SK-N-SH (cell line): ENCODE measurements at regions not wholly inside any gene's neighbourhood (a gene's known extent, or its start where the extent isn't known, plus 50 kb on each side); places are given as distances from the start of the nearest gene placed in this dataset.

ENCODE experiments used
- CTCF ChIA-PET: fragments of 300-600, 350-600 bp; formaldehyde crosslinking; extraction: SDS; loops from one replicate; lab custom pipeline; 2021; lab: Yijun Ruan, JAX
- POLR2A ChIA-PET: fragments of 350-600 bp; sonication (Branson Sonifier 250); formaldehyde crosslinking; extraction: SDS; loops from one replicate; lab custom pipeline; 2020; ENCODE audit warnings: antibody characterized with exemption, inconsistent platforms; lab: Yijun Ruan, JAX
- DNase-seq: peaks from one replicate; pipeline ENCODE4 v3.0.0; 2012
- H2AFZ ChIP-seq: fragments of 200-600 bp; sonication (generic); 2 replicates; pipeline ENCODE4 v1.8.1; 2016; ENCODE audit warnings: antibody characterized with exemption, mild to moderate bottlenecking, low read depth
- H3F3A ChIP-seq: fragments of 200-600 bp; sonication (generic); replicated peaks from 2 replicates; pipeline ENCODE3; 2016; ENCODE audit warnings: antibody characterized with exemption, mild to moderate bottlenecking; ENCODE audit not compliant: insufficient read depth
- H3K27ac ChIP-seq, 2 experiments: fragments of 200-500 bp in 1 of 2; fragments of 200-600 bp in 1 of 2; sonication (Bioruptor generic) in 1 of 2; sonication (generic), shearing (Covaris generic) in 1 of 2; 2 replicates each; pipeline versions ENCODE4 v1.5.1 to v1.6.1; 2014 to 2016; ENCODE audit warnings: low read depth in 2 of 2, inconsistent platforms in 1 of 2, low read length in 1 of 2, mild to moderate bottlenecking in 1 of 2, mixed read lengths in 1 of 2
- H3K27me3 ChIP-seq: fragments of 200-600 bp; sonication (generic), shearing (Covaris generic); 2 replicates; pipeline ENCODE4 v1.6.1; 2016; ENCODE audit warnings: mixed run types; ENCODE audit not compliant: insufficient read depth
- H3K36me3 ChIP-seq, 2 experiments: fragments of 200-500 bp in 1 of 2; fragments of 200-600 bp in 1 of 2; sonication (Bioruptor generic) in 1 of 2; sonication (generic) in 1 of 2; replicated peaks in 1 of 2; 2 replicates each; pipeline versions ENCODE3 to v1.5.1; 2014 to 2016; ENCODE audit warnings: low read length in 1 of 2, mild to moderate bottlenecking in 1 of 2; ENCODE audit not compliant: insufficient read depth in 2 of 2, control insufficient read depth in 1 of 2
- H3K4me1 ChIP-seq, 2 experiments: fragments of 200-500 bp in 1 of 2; fragments of 200-600 bp in 1 of 2; sonication (Bioruptor generic) in 1 of 2; sonication (generic), shearing (Covaris generic) in 1 of 2; 2 replicates each; pipeline versions ENCODE4 v1.5.1 to v1.6.1; 2014 to 2016; ENCODE audit warnings: low read depth in 1 of 2, low read length in 1 of 2, mixed run types in 1 of 2; ENCODE audit not compliant: insufficient read depth in 2 of 2, control insufficient read depth in 1 of 2
- H3K4me2 ChIP-seq: fragments of 200-600 bp; sonication (generic), shearing (Covaris generic); 2 replicates; pipeline ENCODE4 v1.6.1; 2017; ENCODE audit warnings: mixed run types
- H3K4me3 ChIP-seq, 2 experiments: fragments of 200-500 bp in 1 of 2; fragments of 200-600 bp in 1 of 2; sonication (Bioruptor generic) in 1 of 2; sonication (generic), shearing (Covaris generic) in 1 of 2; 2 replicates each; pipeline versions ENCODE4 v1.5.1 to v1.8.1; 2014 to 2016; ENCODE audit warnings: low read depth in 2 of 2, inconsistent platforms in 1 of 2, low read length in 1 of 2, mild to moderate bottlenecking in 1 of 2, mixed read lengths in 1 of 2, moderate library complexity in 1 of 2
- H3K79me2 ChIP-seq: fragments of 200-600 bp; sonication (generic); 2 replicates; pipeline ENCODE4 v1.8.1; 2017; ENCODE audit warnings: mild to moderate bottlenecking; ENCODE audit not compliant: insufficient read depth
- H3K9ac ChIP-seq: fragments of 200-600 bp; sonication (generic); 2 replicates; pipeline ENCODE4 v1.6.1; 2017; ENCODE audit warnings: mixed run types
- H3K9me2 ChIP-seq: fragments of 200-600 bp; sonication (generic); 2 replicates; pipeline ENCODE4 v1.6.1; 2017; ENCODE audit warnings: mixed run types
- H3K9me3 ChIP-seq: fragments of 200-600 bp; sonication (generic); 2 replicates; pipeline ENCODE4 v1.6.1; 2017; ENCODE audit warnings: mixed run types, mild to moderate bottlenecking, moderate library complexity
- H4K20me1 ChIP-seq: fragments of 200-600 bp; sonication (generic); 2 replicates; pipeline ENCODE4 v1.6.1; 2017; ENCODE audit warnings: mild to moderate bottlenecking, mixed run types; ENCODE audit not compliant: insufficient read depth
- CHD2 ChIP-seq: fragments of 150-350 bp; IDR thresholded peaks from 2 replicates; pipeline ENCODE4 v1.6.1; 2018; ENCODE audit warnings: low read length; ENCODE audit not compliant: partially characterized antibody
- CTCF ChIP-seq: fragments of 200-600 bp; sonication (generic); IDR thresholded peaks from 2 replicates; pipeline ENCODE4 v1.6.1; 2017; ENCODE audit warnings: antibody characterized with exemption, mild to moderate bottlenecking, moderate library complexity
- ELF1 ChIP-seq: IDR thresholded peaks from 2 replicates; pipeline ENCODE4 v1.4.0; 2012
- FOSL2 ChIP-seq: IDR thresholded peaks from 2 replicates; pipeline ENCODE4 v1.4.0; 2012; ENCODE audit warnings: low read depth, mild to moderate bottlenecking, moderate library complexity, borderline replicate concordance
- FOXJ3 ChIP-seq: sonication (generic); formaldehyde crosslinking; IDR thresholded peaks from 2 replicates; pipeline ENCODE4 v1.5.1; 2020; ENCODE audit warnings: mild to moderate bottlenecking, missing genetic modification reagents
- FOXM1 ChIP-seq: IDR thresholded peaks from 2 replicates; pipeline ENCODE4 v1.4.0; 2012; ENCODE audit warnings: low read depth, mild to moderate bottlenecking
- GATA2 ChIP-seq: sonication (generic); formaldehyde crosslinking; IDR thresholded peaks from 2 replicates; pipeline ENCODE4 v1.5.0; 2020; ENCODE audit warnings: mild to moderate bottlenecking, missing genetic modification reagents
- IRF3 ChIP-seq: fragments of 150-350 bp; IDR thresholded peaks from 2 replicates; pipeline ENCODE4 v1.6.1; 2016; ENCODE audit warnings: mild to moderate bottlenecking, low read depth, low read length
- MEF2A ChIP-seq: IDR thresholded peaks from 2 replicates; pipeline ENCODE4 v1.4.0; 2012; ENCODE audit warnings: low read depth, borderline replicate concordance
- NFIC ChIP-seq: IDR thresholded peaks from 2 replicates; pipeline ENCODE4 v1.4.0; 2012; ENCODE audit warnings: borderline replicate concordance
- PBX3 ChIP-seq: IDR thresholded peaks from 2 replicates; pipeline ENCODE4; 2012
- POLR2AphosphoS5 ChIP-seq: IDR thresholded peaks from 2 replicates; pipeline ENCODE4 v1.6.1; 2012; ENCODE audit warnings: low read depth, low read length
- RCOR1 ChIP-seq: fragments of 150-350 bp; IDR thresholded peaks from 2 replicates; pipeline ENCODE4 v1.6.1; 2017; ENCODE audit warnings: antibody characterized with exemption, low read length
- REST ChIP-seq: IDR thresholded peaks from 2 replicates; pipeline ENCODE4 v1.6.1; 2012; ENCODE audit warnings: mild to moderate bottlenecking, low read depth, low read length, moderate library complexity
- RXRA ChIP-seq: IDR thresholded peaks from 2 replicates; pipeline ENCODE4 v1.4.0; 2012; ENCODE audit warnings: low read depth, mild to moderate bottlenecking, borderline replicate concordance
- SMC3 ChIP-seq: IDR thresholded peaks from 2 replicates; pipeline ENCODE4 v1.6.1; 2012; ENCODE audit warnings: low read depth, low read length, improper control_type of control experiment
- USF1 ChIP-seq: IDR thresholded peaks from 2 replicates; pipeline ENCODE4 v1.4.0; 2012; ENCODE audit warnings: low read depth, borderline replicate concordance
- USF2 ChIP-seq: fragments of 150-350 bp; IDR thresholded peaks from 2 replicates; pipeline ENCODE4 v1.6.1; 2017; ENCODE audit warnings: antibody characterized with exemption, low read length, low read depth, borderline replicate concordance
- YY1 ChIP-seq: IDR thresholded peaks from 2 replicates; pipeline ENCODE4 v1.4.0; 2012; ENCODE audit warnings: low read depth, mild to moderate bottlenecking
- ZBTB33 ChIP-seq: IDR thresholded peaks from 2 replicates; pipeline ENCODE4 v1.4.0; 2012; ENCODE audit warnings: low read depth, borderline replicate concordance
- WGBS: methylation state at CpG from one replicate; pipeline ENCODE4 v1.1.6; 2017; ENCODE audit warnings: low lambda C conversion rate; 5-methylcytosine and 5-hydroxymethylcytosine counted together

GRCh38 chr5:51201708-51202107 is 181.5 kb upstream of the ISL1 start:
- ChIA-PET POLR2A (no interaction called here), CTCF (no interaction called here)
- Histone ChIP-seq H3K36me3 (no peaks in the 10 kb centered on the region), H3K27ac (no peak overlapping the region), H3K9me2 (no peaks in the 10 kb centered on the region), H3K9me3 (no peaks in the 10 kb centered on the region), H3K4me2 (no peak overlapping the region), H2AFZ (no peak overlapping the region), H3K9ac (no peak overlapping the region), H3K27me3 (no peaks in the 10 kb centered on the region), H3K79me2 (no peaks in the 10 kb centered on the region), H4K20me1 (no peaks in the 10 kb centered on the region), H3F3A (no peaks in the 10 kb centered on the region), H3K4me3 (no peak overlapping the region), H3K4me1 (peaks cover 0 to 8% of the 10 kb centered on the region in 2 experiments; a peak in 2 of 4 replicates)
- no peak for DNase-seq
- TF ChIP-seq RCOR1: no peak
- no peak for TF ChIP-seq USF1
- no peak for TF ChIP-seq USF2
- TF ChIP-seq MEF2A: no peak
- TF ChIP-seq GATA2: no peak
- no peak for TF ChIP-seq CHD2
- no peak for TF ChIP-seq RXRA
- TF ChIP-seq NFIC: no peak
- TF ChIP-seq ELF1: no peak
- no peak for TF ChIP-seq FOSL2
- TF ChIP-seq IRF3: no peak
- no peak for TF ChIP-seq YY1
- no peak for TF ChIP-seq ZBTB33
- TF ChIP-seq CTCF: no peak
- no peak for TF ChIP-seq FOXJ3
- TF ChIP-seq SMC3: no peak
- TF ChIP-seq PBX3: no peak
- no peak for TF ChIP-seq FOXM1
- TF ChIP-seq POLR2AphosphoS5: no peak
- no peak for TF ChIP-seq REST
- 47% methylated on average over 1 of the region's 1 CpG for WGBS
